G401 (cell line): ENCODE measurements at regions not wholly inside any gene's neighbourhood (a gene's known extent, or its start where the extent isn't known, plus 50 kb on each side); places are given as distances from the start of the nearest gene placed in this dataset.
"Not testable (repeated sequence)": the region's sequence is repeated elsewhere in the genome, so short reads cannot be mapped to it uniquely, and the experiment has no call there.

ENCODE experiments used
- DNase-seq: peaks from one replicate; pipeline ENCODE4 v3.0.0-alpha.2; 2015; ENCODE audit warnings: low spot score
- in situ Hi-C: cut with HindIII; loops from 2 replicates; pipeline ENCODE4 v1.10.0; 2016; ENCODE audit warnings: low sequenced_read_pairs, mixed read lengths

DNA sequence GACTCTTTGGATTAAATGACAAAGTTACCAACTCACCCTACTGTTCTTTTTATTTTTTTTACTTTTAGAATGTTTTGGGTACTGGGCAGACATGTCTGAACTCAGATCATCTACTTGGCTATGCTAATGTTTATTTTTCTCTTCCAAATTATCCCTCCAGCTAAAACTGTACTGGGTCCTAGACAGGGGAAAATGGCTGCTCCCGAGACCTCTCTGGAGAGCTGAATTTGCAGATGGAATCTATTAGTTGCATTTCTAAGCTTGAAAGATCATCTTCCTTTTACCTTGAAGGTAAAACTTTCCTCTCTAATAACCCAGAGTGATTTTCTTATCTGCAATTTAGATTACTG lies 197.5 kb upstream of the SEMA6A start:
- in situ Hi-C loops, result no loop called here
- DNase-seq, result no peak

DNA sequence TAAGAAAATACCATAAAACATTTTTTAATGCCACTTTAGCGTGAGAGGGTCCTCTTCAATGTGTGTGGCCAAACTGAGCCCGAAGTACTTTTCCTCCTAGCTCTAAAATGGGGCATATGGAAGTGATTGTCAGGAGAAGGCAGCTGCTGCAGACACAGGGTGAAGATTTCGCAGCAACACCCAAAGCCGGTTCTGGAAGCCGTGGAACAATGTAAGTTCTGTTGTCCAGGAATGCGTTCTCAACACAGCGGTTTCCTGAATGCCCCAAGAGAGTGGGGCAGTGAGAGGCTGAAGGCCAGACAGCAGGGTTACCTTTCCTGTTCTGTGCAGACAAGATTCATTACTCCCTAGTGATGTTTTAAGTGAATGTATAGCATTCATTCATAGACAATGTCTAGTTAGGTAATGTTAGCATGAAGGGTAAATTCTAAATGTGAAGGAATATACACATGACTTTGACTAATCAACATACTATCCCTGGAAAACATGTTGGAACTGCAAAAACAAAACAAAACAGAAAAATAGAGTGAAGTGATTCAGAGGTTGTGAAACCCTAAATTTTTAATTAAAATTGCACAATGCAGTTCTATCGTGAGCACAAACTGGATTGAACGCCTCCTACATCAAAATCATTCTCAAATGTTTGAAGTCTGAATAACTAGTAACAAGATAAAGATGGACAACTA lies 197.0 kb upstream of the SEMA6A start:
- in situ Hi-C loops, result no loop called here
- DNase-seq, result no peak

DNA sequence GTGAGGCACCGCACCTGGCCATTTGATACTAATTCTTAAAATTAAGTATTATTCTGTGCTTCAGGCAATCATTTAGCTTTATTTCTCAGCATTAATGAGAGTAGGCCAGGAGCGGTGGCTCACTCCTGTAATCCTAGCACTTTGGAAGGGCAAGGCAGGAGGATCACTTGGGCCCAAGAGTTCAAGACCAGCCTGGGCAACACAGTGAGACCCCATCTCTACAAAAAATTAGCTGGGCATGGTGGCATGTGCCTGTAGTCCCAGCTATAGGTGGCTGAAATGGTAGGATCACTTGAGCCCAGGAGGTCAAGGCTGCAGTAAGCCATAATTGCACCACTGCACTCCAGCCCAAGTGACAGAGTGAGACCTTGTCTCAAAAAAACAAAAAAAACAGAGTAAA lies 195.3 kb upstream of the SEMA6A start:
- DNase-seq, in situ Hi-C loops: not testable (repeated sequence)

- in situ Hi-C loops, result no loop called here
- no peak for DNase-seq
Observed at GRCh38 chr5:116769470-116769869, 194.8 kb upstream of the SEMA6A start.

GRCh38 chr5:116766470-116766947 lies 191.9 kb upstream of the SEMA6A start:
- in situ Hi-C loops, result no loop called here
- no peak for DNase-seq

DNA sequence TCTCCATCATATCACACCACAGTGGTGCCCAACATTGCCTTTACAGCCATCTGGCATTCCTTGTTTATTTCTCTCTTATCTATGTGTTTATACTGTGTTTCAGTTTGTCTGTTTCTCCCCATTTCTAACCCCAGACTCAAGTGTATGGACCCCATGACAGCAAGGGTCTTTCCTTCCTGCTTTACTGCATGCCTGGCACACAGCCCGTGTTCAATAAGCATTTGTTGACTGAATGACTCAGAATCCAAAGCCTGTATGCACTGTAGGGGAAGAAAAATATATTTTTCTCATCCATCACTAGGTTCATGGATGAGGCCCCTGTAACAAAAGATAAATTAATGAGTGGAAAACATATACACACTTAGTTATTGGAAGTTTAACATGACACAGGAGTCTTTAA lies 190.8 kb upstream of the SEMA6A start:
- in situ Hi-C loops, result no loop called here
- DNase-seq, result no peak

DNA sequence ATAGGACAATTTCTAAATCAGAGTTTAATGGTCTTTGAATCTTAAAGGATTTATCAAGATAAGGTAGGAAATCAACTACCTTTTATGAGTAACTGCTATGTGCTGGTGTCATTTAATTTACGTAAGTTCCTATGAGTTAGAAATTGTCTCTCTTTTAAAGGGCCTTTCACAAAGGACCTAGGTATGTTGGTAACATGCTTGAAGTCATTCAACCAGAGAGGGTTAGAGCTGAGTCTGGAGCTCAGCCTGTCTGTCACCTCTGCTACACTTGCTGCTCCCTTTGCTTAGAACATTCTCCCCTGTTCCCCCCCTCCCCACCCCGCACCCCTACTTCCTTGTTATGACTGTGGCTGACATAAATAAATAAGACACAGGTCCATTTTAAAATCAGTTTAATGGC lies 190.3 kb upstream of the SEMA6A start:
- in situ Hi-C loops, result no loop called here
- DNase-seq, result no peak

DNA sequence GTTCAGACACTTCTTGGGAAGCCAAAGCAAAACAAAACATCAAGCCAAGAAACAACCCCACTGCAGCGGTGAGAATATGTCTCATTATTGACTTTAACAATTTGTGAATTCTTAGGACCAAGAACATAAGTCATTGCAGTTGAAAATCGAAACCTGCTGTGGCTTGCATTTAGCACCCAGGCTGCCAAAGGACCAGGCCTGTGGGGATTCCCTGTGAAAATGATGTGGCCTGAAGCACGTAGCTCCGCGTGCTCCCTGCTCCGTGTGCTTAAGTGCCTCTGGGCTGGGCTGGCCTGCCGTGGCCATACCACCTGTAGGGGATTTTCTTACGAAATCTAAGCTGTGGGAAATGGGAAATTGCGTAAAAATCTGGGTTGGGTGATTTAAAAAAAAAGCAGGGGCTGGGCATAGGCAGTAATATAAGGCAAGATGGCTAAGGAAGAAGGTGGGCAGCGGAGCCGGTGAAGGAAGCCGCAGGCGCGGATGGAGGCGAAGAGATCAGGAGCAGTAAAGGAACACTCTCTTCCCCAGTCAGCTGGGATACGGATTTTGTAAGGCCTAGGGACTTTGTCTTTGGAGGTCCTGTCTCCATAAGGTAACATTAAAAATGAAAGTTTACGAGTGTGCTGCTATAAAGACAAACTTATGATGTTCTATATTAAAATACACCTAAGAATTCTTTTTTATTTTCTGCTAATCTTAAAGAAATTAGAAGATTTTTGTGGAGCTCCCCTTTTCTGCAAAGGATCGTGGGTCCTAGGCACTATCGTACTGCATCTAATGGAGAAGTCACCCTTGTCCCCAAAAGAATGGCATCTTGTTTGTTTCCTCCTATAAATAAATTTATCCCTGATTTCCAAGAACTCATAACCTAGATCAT lies 189.6 kb upstream of the SEMA6A start:
- no peak for DNase-seq
- in situ Hi-C loops, result no loop called here

- in situ Hi-C loops, result no loop called here
- DNase-seq, result peak; percentile 80
Observed at GRCh38 chr5:116759860-116760640, 185.4 kb upstream of the SEMA6A start.

- DNase-seq, result no peak
- in situ Hi-C loops, result no loop called here
Observed at GRCh38 chr5:116757326-116757725, 182.7 kb upstream of the SEMA6A start.

DNA sequence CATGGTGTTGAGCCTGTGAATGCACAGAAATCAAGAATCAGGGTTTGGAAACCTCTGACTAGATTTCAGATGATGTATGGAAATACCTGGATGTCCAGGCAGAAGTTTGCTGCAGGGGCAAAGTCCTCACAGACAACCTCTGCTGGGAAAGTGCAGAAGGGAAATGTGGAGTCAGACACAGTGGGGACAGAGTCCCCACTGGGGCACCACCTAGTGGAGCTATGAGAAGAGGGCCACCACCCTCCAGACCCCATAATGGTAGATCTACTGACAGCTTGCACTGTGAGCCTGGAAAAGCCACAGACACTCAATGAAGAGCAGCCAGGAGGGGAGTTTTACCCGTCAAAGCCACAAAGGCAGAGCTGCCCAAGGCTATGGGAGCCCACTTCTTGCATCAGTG lies 181.9 kb upstream of the SEMA6A start:
- no peak for DNase-seq
- in situ Hi-C loops, result no loop called here

- no peak for DNase-seq
- in situ Hi-C loops, result no loop called here
Observed at GRCh38 chr5:116754556-116754955, 179.9 kb upstream of the SEMA6A start.

- no peak for DNase-seq
- in situ Hi-C loops, result no loop called here
Observed at GRCh38 chr5:116751684-116752083, 177.1 kb upstream of the SEMA6A start.

GRCh38 chr5:116750631-116751580 lies 176.3 kb upstream of the SEMA6A start:
- in situ Hi-C loops, result no loop called here
- no peak for DNase-seq

DNA sequence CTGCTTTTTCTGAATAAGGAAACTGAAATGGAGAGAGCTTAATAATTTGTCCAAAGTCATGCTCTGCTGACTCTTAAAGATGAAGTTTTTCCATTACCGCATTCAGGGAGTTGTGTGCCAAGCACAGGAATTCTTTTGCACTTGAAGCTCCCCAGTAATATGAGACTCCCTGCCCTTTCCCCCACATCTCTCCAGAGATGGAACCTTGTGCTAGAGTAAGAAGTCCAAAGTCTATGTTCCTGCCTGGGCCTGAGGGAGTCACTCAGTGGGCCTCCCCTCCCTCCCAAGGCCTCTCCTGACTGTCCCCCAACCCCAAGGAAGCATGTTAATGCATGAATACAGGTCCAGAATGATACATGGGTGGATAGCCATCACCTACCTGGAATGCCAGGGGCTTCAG lies 173.3 kb upstream of the SEMA6A start:
- in situ Hi-C loops, result no loop called here
- no peak for DNase-seq

- in situ Hi-C loops, result no loop called here
- no peak for DNase-seq
Observed at GRCh38 chr5:116746668-116747067, 172.0 kb upstream of the SEMA6A start.

GRCh38 chr5:116740771-116741170 lies 166.1 kb upstream of the SEMA6A start:
- in situ Hi-C loops, result no loop called here
- DNase-seq, result peak; percentile 84

DNA sequence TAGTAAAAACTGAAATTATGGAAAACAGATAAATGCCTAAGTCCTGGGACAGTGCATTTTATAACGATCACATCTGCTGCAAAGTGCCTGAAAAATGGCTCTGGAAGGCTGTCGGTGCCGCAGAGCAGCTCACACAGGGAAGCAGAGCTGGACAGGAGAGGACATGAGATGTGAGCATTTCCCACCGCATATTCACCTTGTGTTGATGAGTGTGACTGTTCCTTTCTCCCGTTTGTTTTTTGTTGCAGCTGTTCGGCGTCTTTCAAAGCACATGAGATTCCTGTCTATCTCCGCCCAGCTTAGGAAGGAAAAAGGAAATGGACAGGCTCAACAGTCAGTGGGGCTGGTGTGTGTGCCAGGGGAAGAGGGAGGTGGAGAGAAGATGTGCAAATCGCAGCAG lies 164.9 kb upstream of the SEMA6A start:
- in situ Hi-C loops, result no loop called here
- no peak for DNase-seq
